DND-41 (cell line): ENCODE measurements at regions not wholly inside any gene's neighbourhood (a gene's known extent, or its start where the extent isn't known, plus 50 kb on each side); places are given as distances from the start of the nearest gene placed in this dataset.

Source experiments
- CTCF ChIP-seq: IDR thresholded peaks from 2 replicates; pipeline ENCODE4 v1.5.1; 2012; ENCODE audit warnings: borderline replicate concordance, low read length, moderate library complexity, mild to moderate bottlenecking; ENCODE audit not compliant: poor library complexity, severe bottlenecking; ENCODE audit errors: extremely low read depth
- EZH2 ChIP-seq: IDR thresholded peaks from 3 replicates; pipeline ENCODE4 v1.6.1; 2012; ENCODE audit warnings: borderline replicate concordance, low read depth, mild to moderate bottlenecking, moderate library complexity, low read length, inconsistent platforms; ENCODE audit not compliant: severe bottlenecking

GRCh38 chr10:120195984-120196712, 260.9 kb upstream of the PLPP4 start:
- TF ChIP-seq CTCF, result no peak
- TF ChIP-seq EZH2, result no peak
